ENCODE measurements at regions not wholly inside any gene's neighbourhood (a gene's known extent, or its start where the extent isn't known, plus 50 kb on each side); places are given as distances from the start of the nearest gene placed in this dataset.

DNA sequence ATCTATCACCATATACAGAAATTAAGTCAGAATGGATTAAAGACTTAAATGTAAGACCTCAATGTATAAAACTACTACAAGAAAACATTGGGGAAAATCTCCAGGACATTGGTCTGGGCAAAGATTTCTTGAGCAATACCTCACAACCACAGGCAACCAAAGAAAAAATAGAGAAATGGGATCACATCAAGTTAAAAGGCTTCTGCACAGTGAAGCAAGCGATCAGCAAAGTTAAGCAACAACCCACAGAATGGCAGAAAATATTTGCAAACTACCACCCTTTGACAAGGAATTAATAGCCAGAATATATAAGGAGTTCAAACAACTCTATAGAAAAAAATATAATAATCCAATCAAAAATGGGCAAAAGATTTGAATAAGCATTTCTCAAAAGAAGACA, 236.9 kb upstream of the EMCN start:
- Mint-ChIP-seq H3K4me3 (ENCODE audit: unreplicated experiment) (no peak overlapping the region), H3K36me3 (ENCODE audit: unreplicated experiment) (peaks cover 18% of the 10 kb centered on the region), H3K27me3 (ENCODE audit: unreplicated experiment) (no peaks in the 10 kb centered on the region), H3K4me1 (ENCODE audit: low read depth, unreplicated experiment) (no peaks in the 10 kb centered on the region), H3K9me3 (ENCODE audit: unreplicated experiment) (peaks cover 7% of the 10 kb centered on the region), H3K27ac (ENCODE audit: unreplicated experiment) (no peak overlapping the region)
- no peak for DNase-seq
- TF ChIP-seq CTCF (IDR thresholded peaks at IDR 0.05; ENCODE audit: partially characterized antibody, unreplicated experiment) = no peak

- no peaks in the 10 kb centered on the region for H3K36me3 Mint-ChIP-seq (ENCODE audit: unreplicated experiment)
- DNase-seq = no peak
- H3K4me3 Mint-ChIP-seq (ENCODE audit: unreplicated experiment) = no peak overlapping the region
- no peaks in the 10 kb centered on the region for H3K27me3 Mint-ChIP-seq (ENCODE audit: unreplicated experiment)
- no peak for TF ChIP-seq CTCF (IDR thresholded peaks at IDR 0.05; ENCODE audit: partially characterized antibody, unreplicated experiment)
- peaks cover 4% of the 10 kb centered on the region for H3K9me3 Mint-ChIP-seq (ENCODE audit: unreplicated experiment)
- H3K4me1 Mint-ChIP-seq (ENCODE audit: low read depth, unreplicated experiment) = no peaks in the 10 kb centered on the region
- no peak overlapping the region for H3K27ac Mint-ChIP-seq (ENCODE audit: unreplicated experiment)
Measured at GRCh38 chr4:100746141-100746739, 228.4 kb upstream of the EMCN start.

GRCh38 chr4:100742045-100742444, 224.2 kb upstream of the EMCN start:
- no peak for DNase-seq
- H3K27ac Mint-ChIP-seq (ENCODE audit: unreplicated experiment) = no peak overlapping the region
- no peaks in the 10 kb centered on the region for H3K36me3 Mint-ChIP-seq (ENCODE audit: unreplicated experiment)
- no peak overlapping the region for H3K4me3 Mint-ChIP-seq (ENCODE audit: unreplicated experiment)
- no peaks in the 10 kb centered on the region for H3K27me3 Mint-ChIP-seq (ENCODE audit: unreplicated experiment)
- TF ChIP-seq CTCF (IDR thresholded peaks at IDR 0.05; ENCODE audit: partially characterized antibody, unreplicated experiment) = no peak
- H3K9me3 Mint-ChIP-seq (ENCODE audit: unreplicated experiment) = no peaks in the 10 kb centered on the region
- H3K4me1 Mint-ChIP-seq (ENCODE audit: low read depth, unreplicated experiment) = no peaks in the 10 kb centered on the region

DNA sequence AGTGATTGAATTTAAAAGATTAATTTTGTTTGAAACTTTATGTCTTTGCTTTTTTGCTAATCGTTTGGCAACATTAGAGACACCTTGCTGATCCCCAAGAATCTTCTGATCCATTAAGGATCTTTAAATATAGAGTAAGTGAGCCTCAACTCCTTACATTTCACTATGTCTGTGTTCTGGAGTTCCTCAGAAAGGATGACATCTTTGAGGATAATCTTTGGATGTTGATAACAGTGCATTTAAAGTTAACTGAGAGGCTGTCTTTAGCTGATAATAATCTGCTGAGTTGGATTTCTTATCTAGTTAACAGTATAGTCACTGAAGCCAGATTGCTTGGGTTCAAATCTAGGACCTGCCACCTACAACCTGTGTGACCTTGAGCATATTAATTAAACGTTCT, 221.6 kb upstream of the EMCN start:
- no peaks in the 10 kb centered on the region for H3K27me3 Mint-ChIP-seq (ENCODE audit: unreplicated experiment)

More for the DNA sequence above, 221.6 kb upstream of the EMCN start:
- no peak overlapping the region for H3K27ac Mint-ChIP-seq (ENCODE audit: unreplicated experiment)
- no peaks in the 10 kb centered on the region for H3K4me1 Mint-ChIP-seq (ENCODE audit: low read depth, unreplicated experiment)
- no peak overlapping the region for H3K4me3 Mint-ChIP-seq (ENCODE audit: unreplicated experiment)
- DNase-seq = no peak
- TF ChIP-seq CTCF (IDR thresholded peaks at IDR 0.05; ENCODE audit: partially characterized antibody, unreplicated experiment) = no peak
- no peaks in the 10 kb centered on the region for H3K9me3 Mint-ChIP-seq (ENCODE audit: unreplicated experiment)
- peaks cover 5% of the 10 kb centered on the region for H3K36me3 Mint-ChIP-seq (ENCODE audit: unreplicated experiment)

All from glutamatergic neuron (in vitro differentiated cells).